HAP-1 (cell line): ENCODE measurements at regions not wholly inside any gene's neighbourhood (a gene's known extent, or its start where the extent isn't known, plus 50 kb on each side); places are given as distances from the start of the nearest gene placed in this dataset.
A peak's percentile ranks its signal among the peaks of the same experiment; 100 is the strongest.

Source experiments
- DNase-seq, 2 experiments: peaks; one replicate each; pipeline ENCODE4 v3.0.0-alpha.2; 2016 to 2020; ENCODE audit warnings: low spot score in 2 of 2
- H3K27me3 ChIP-seq: fragments of 250-450 bp; sonication (Bioruptor Pico); 2 replicates; pipeline ENCODE4 v1.5.1; 2020; ENCODE audit warnings: low read depth, mild to moderate bottlenecking, moderate library complexity
- H3K36me3 ChIP-seq: fragments of 250-450 bp; sonication (Bioruptor Pico); replicated peaks from 2 replicates; pipeline ENCODE4 v1.5.1; 2020; ENCODE audit warnings: mild to moderate bottlenecking
- H3K4me1 ChIP-seq: fragments of 250-450 bp; sonication (Bioruptor Pico); 2 replicates; pipeline ENCODE4 v1.5.1; 2020; ENCODE audit warnings: mild to moderate bottlenecking
- H3K4me3 ChIP-seq: fragments of 250-450 bp; sonication (Bioruptor Pico); 2 replicates; pipeline ENCODE4 v1.5.1; 2020; ENCODE audit warnings: mild to moderate bottlenecking, moderate library complexity
- H3K9me3 ChIP-seq: fragments of 250-450 bp; sonication (Bioruptor Pico); 2 replicates; pipeline ENCODE4 v1.5.1; 2020; ENCODE audit warnings: mild to moderate bottlenecking, moderate library complexity
- in situ Hi-C: fragments of 300-500 bp; cut with MboI; formaldehyde crosslinking; loops from 3 replicates; pipeline ENCODE4 v1.14.3; 2020; ENCODE audit warnings: low sequenced_read_pairs, inconsistent platforms, mixed read lengths

DNA sequence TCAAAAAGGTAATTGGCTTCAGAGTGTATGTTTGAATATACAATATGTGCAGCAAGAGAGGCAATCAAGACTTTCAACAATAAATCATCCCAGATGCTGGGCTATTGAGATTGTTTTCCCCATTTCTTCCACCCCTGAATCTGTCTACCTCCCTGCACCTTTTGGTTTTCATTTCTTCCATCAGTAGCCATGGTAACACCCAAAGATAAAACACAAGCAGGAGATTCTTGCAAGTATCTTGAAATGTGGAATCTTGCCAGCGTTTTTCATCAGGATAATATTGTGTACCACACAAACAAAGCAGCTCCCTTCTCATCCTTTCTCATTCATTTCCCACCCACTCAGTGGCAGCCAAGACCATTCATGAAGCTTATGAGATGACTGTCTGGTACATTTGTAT lies 73.0 kb upstream of the NRSN1 start:
- Histone ChIP-seq H3K9me3 (no peaks in the 10 kb centered on the region), H3K4me1 (no peaks in the 10 kb centered on the region), H3K4me3 (no peak overlapping the region), H3K36me3 (no peaks in the 10 kb centered on the region), H3K27me3 (no peaks in the 10 kb centered on the region)
- DNase-seq = no peak
- in situ Hi-C loops = no loop called here

DNA sequence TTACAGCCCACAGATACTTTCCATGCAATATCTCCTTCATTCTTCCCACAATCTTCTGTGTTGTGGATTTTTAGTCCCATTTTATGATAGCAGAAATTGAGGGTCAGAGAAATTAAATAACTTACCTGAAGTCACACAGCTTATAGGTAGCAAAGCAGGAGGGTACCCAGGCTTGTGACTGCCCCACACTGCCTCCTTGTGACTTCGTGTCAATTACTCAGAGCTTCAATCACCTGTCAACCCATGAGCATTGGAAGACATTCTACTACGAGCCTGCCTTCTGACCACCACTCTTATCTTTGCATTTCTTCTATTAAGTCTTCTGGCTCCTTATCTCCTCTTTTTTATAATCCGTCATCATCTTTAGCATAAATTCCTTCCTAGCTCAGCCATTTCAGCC lies 71.6 kb upstream of the NRSN1 start:
- Histone ChIP-seq H3K9me3 (no peaks in the 10 kb centered on the region), H3K4me1 (no peaks in the 10 kb centered on the region), H3K36me3 (no peaks in the 10 kb centered on the region), H3K4me3 (no peak overlapping the region), H3K27me3 (no peaks in the 10 kb centered on the region)
- in situ Hi-C loops = no loop called here
- DNase-seq = no peak

DNA sequence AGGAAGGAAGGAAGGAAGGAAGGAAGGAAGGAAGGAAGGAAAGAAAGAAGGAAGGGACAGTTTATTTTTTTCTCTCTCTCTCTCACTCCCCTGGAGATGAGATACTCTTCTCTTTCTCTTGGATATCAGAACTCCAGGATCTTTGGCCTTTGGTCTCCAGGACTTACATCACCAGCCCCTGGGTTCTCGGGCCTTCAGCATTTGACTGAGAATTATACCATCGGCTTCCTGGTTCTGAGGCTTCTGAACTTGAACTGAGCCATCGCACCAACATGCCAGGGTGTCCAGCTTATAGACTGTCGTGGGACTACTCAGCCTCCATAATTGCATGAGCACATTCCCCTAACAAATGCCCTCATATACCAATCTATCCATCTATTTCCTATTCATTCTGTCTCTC lies 69.4 kb upstream of the NRSN1 start:
- DNase-seq = no peak
- in situ Hi-C loops = no loop called here
- Histone ChIP-seq H3K4me1 (no peaks in the 10 kb centered on the region), H3K9me3 (no peaks in the 10 kb centered on the region), H3K27me3 (no peaks in the 10 kb centered on the region), H3K4me3 (no peak overlapping the region), H3K36me3 (no peaks in the 10 kb centered on the region)

DNA sequence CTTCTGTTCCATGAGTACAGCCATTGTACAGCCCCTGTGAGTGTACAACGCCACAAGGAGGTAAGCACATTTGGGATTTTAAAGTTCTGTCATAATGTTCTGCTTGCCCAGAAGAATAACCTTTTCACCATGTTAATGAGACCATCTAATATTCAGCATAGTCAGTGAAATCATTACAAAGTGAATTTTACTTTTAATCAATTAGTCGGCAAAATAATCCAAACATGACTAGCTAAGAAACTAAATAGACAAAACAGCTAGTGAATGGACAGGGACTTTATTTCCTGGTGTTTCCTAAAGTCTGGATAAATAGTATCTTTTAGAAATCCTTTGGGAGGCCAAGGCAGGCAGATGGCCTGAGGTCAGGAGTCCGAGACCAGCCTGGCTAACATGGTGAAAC lies 69.0 kb upstream of the NRSN1 start:
- H3K4me3 ChIP-seq = no peak overlapping the region
- DNase-seq = no peak
- no peaks in the 10 kb centered on the region for H3K27me3 ChIP-seq
- no peaks in the 10 kb centered on the region for H3K4me1 ChIP-seq
- in situ Hi-C loops = no loop called here
- H3K9me3 ChIP-seq = no peaks in the 10 kb centered on the region
- no peaks in the 10 kb centered on the region for H3K36me3 ChIP-seq

DNA sequence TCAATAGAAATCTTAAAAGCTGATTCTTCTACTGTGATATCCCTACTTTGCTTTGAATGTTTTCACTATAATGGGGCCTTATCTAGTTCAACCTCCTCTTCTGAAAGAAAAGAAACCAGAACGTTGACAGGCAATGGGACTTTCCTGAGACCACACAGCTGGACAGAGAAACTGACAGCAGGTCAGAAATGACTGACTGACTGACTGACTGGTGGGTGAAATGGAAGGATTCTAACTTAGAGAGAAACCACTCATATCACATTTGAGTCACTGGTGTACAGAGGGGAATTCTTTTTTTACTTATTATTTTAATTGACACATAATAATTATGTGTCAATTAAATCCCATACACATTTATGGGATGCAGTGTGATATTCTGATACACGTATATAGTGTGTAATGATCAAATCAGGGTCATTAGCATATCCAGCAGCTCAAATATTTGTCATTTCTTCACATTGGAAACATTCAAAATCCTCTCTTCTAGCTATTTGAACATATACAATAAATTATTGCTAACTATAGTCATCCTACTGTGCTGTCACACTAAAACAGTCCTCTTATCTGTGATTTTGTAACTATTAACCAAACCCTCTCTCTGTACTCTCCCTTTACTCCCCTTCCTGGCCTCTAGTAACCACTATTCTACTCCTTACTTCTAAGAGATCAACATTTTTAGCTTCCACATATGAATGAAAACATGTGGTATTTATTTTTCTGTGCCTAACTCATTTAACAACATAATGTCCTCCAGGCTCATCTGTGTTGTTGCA lies 64.8 kb upstream of the NRSN1 start:
- no peak overlapping the region for H3K4me3 ChIP-seq
- H3K36me3 ChIP-seq = no peaks in the 10 kb centered on the region
- in situ Hi-C loops = no loop called here
- H3K27me3 ChIP-seq = no peaks in the 10 kb centered on the region
- no peaks in the 10 kb centered on the region for H3K4me1 ChIP-seq
- no peaks in the 10 kb centered on the region for H3K9me3 ChIP-seq
- no peak for DNase-seq

DNA sequence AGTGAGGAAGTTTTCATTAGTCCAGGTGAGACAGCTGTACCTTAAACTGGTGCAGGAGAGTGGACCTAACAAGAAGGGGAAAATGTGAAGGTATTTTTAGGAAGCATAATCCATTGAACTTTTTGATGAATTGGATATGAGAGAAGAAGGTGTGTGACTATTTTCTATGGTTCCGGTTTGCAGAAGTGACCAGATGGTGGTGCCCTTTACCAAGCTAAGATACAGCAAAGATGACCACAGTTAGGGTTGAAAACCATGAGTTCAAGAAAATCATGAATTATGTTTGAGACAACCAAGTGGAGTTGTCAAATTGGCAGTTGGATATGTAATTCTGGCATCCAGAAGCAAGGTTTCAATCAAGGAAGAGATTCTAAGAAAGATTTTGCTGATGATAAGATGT lies 61.9 kb upstream of the NRSN1 start:
- Histone ChIP-seq H3K4me1 (no peaks in the 10 kb centered on the region), H3K9me3 (no peaks in the 10 kb centered on the region), H3K36me3 (no peaks in the 10 kb centered on the region), H3K4me3 (no peak overlapping the region), H3K27me3 (no peaks in the 10 kb centered on the region)
- peak in 1 of 2 experiments; percentile 14 for DNase-seq
- in situ Hi-C loops = no loop called here

DNA sequence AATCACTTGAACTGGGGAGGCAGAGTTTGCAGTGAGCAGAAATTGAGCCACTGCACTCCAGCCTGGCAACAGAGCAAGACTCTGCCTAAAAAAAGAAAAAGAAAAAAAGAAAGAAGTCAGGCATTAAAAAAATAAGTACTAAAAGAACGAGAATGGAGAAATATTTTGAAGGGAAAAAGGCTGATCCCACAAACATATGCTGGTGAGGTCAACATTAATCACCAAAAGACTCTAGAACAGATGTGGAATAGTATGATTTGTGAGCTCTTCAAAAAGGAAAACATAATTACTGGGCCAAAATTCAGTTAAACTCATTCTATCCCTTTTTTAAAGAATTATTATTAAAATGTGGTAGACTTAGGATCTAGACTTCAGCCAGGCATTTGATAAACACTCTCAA lies 61.2 kb upstream of the NRSN1 start:
- no peak overlapping the region for H3K4me3 ChIP-seq
- no peak for DNase-seq
- H3K9me3 ChIP-seq = no peaks in the 10 kb centered on the region
- in situ Hi-C loops = no loop called here
- no peaks in the 10 kb centered on the region for H3K4me1 ChIP-seq
- H3K27me3 ChIP-seq = no peaks in the 10 kb centered on the region
- H3K36me3 ChIP-seq = no peaks in the 10 kb centered on the region

DNA sequence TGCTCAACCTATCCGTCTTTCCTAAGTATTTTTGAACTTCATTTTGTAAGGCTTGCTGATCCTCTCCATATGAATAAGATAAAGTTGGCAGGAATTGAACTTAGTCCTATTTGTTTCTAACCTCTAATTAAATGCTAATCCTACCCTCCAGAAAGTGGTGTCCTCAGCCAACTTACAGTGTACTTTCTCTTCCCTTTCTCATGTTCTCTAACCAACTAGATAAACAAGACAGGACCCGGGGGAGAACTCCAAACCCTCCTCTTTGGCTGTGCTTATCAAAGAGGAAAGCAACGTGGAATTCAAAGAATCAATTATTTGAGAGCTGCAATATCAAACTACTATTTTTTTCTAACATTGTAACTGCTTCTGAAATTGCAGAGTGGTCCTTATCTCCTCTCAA lies 56.5 kb upstream of the NRSN1 start:
- Histone ChIP-seq H3K9me3 (no peaks in the 10 kb centered on the region), H3K27me3 (no peaks in the 10 kb centered on the region), H3K36me3 (no peaks in the 10 kb centered on the region), H3K4me3 (no peak overlapping the region), H3K4me1 (no peaks in the 10 kb centered on the region)
- no peak for DNase-seq
- in situ Hi-C loops = no loop called here

DNA sequence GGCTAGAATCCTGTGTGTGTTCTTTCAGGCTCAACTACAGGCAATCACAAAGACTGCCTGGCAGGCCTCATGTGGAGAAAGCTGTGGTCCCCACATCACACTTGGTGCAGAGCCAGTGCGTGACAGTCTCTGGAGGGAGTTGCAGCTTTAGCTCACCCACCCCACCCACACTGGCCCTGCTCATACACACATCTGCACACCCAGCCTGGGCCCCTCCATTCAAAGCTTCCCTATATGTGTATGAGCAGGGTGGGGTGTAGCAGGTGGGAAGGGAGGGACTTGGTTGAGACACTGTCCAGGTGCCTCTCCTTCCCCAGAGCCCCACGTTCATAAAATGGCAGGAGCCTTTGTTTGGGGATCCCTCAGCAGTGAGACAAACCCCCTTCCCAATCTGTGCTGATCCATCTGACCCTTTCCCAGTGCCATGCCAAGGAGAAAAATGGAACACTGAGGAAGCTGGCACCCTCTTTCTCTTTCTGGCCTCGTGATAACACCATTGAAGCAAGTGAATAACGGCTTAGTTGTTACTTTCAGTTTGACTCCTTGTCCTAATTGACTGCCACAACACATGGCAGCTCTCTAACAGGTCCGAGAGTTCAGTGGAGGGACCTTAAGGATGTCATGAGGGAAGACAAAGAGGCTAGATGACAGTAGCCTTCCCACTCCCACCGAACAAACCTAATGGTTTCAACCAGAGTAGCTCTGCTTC lies 53.8 kb upstream of the NRSN1 start:
- no peak overlapping the region for H3K4me3 ChIP-seq
- in situ Hi-C loops = no loop called here
- H3K4me1 ChIP-seq = no peaks in the 10 kb centered on the region
- H3K36me3 ChIP-seq = no peaks in the 10 kb centered on the region
- DNase-seq = no peak
- no peaks in the 10 kb centered on the region for H3K27me3 ChIP-seq
- H3K9me3 ChIP-seq = no peaks in the 10 kb centered on the region

DNA sequence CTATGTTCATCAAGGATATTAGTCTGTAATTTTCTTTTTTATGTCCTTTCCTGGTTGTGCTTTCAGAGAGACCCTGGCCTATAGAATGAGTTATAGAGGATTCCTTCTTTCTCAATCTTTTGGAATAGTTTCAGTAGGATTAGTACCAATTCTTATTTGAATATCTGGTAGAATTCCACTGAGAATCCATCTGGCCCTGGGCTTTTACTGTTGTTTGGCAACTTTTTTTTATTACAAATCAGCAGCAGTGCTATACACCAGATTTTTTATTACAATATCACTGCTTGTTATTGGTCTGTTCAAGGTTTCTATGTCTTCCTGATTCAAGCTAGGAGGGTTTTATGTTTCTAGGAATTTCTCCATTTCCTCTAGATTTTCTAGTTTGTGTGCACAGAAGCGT lies 50.0 kb upstream of the NRSN1 start:
- in situ Hi-C loops = no loop called here
- Histone ChIP-seq H3K4me3 (no peak overlapping the region), H3K27me3 (no peaks in the 10 kb centered on the region), H3K9me3 (no peaks in the 10 kb centered on the region), H3K36me3 (no peaks in the 10 kb centered on the region), H3K4me1 (no peaks in the 10 kb centered on the region)
- DNase-seq = no peak
